K562 (cell line): ENCODE measurements at regions not wholly inside any gene's neighbourhood (a gene's known extent, or its start where the extent isn't known, plus 50 kb on each side); places are given as distances from the start of the nearest gene placed in this dataset.

Experiments
- ATAC-seq: fragments of 200-7000 bp; cut with Tn5 transposase; 3 replicates; pipeline ENCODE4 v1.9.1; 2020; ENCODE audit warnings: moderate library complexity
- BruUV-seq: library from RNA; stranded (reverse); fragments of 400-500 nt; replicated peaks from 2 replicates; lab custom pipeline; 2021; lab: Mats Ljungman, UMichigan
- CTCF ChIA-PET: fragments of 300-600 bp; formaldehyde crosslinking; extraction: SDS; loops from one replicate; lab custom pipeline; 2021; ENCODE audit warnings: low intra/inter-chr PET ratio; lab: Yijun Ruan, JAX
- POLR2A ChIA-PET: fragments of 300-600, 350-650 bp; sonication (Branson Sonifier 250); formaldehyde crosslinking; extraction: SDS; loops from one replicate; lab custom pipeline; 2021; ENCODE audit warnings: antibody characterized with exemption, inconsistent platforms; lab: Yijun Ruan, JAX
- DNase-seq, 4 experiments: peaks; one replicate each; pipeline versions ENCODE4 v3.0.0 to v3.0.0-alpha.2; 2011 to 2018; ENCODE audit warnings: low spot score in 3 of 4, mixed read lengths in 3 of 4; ENCODE audit errors: extremely low read depth in 1 of 4
- FAIRE-seq: peaks from 2 replicates; lab custom pipeline; 2011; peaks lifted over from hg19 to GRCh38; lab: Jason Lieb, UNC
- H2AFZ ChIP-seq: 2 replicates; pipeline ENCODE4 v1.6.0; 2011; ENCODE audit warnings: low read depth, low read length, control low read depth, inconsistent platforms
- H3K27ac ChIP-seq: fragments of 200-600 bp; 3 replicates; pipeline ENCODE4 v1.8.0; 2011; ENCODE audit warnings: low read depth, mild to moderate bottlenecking, control low read depth, inconsistent platforms, low read length, moderate library complexity, mixed read lengths; ENCODE audit errors: extremely low read depth
- H3K27me3 ChIP-seq, 2 experiments: fragments of 300-600 bp in 1 of 2; 2 replicates in 1 of 2; 3 replicates in 1 of 2; pipeline versions ENCODE4 v1.6.0 to v1.8.0; 2011; ENCODE audit warnings: inconsistent platforms in 2 of 2, low read length in 2 of 2, mild to moderate bottlenecking in 1 of 2, mixed read lengths in 1 of 2, moderate library complexity in 1 of 2; ENCODE audit not compliant: control insufficient read depth in 2 of 2, insufficient read depth in 2 of 2
- H3K36me3 ChIP-seq: fragments of 300-600 bp; 3 replicates; pipeline ENCODE4 v1.8.0; 2011; ENCODE audit warnings: mild to moderate bottlenecking, low read length, inconsistent platforms; ENCODE audit not compliant: control insufficient read depth, insufficient read depth
- H3K4me1 ChIP-seq, 2 experiments: fragments of 200-600 bp in 1 of 2; replicated peaks in 1 of 2; 2 replicates in 1 of 2; 3 replicates in 1 of 2; pipeline versions ENCODE4 v1.5.1 to v1.8.0; 2011; ENCODE audit warnings: inconsistent platforms in 2 of 2, low read length in 2 of 2, mild to moderate bottlenecking in 1 of 2, mixed read lengths in 1 of 2, moderate library complexity in 1 of 2; ENCODE audit not compliant: control insufficient read depth in 2 of 2, insufficient read depth in 2 of 2
- H3K4me2 ChIP-seq: 2 replicates; pipeline ENCODE4 v1.6.1; 2011; ENCODE audit warnings: low read length, control low read depth, inconsistent platforms, mixed read lengths; ENCODE audit not compliant: insufficient read depth
- H3K4me3 ChIP-seq: fragments of 200-600 bp; sonication (generic), shearing (Covaris generic); 2 replicates; pipeline ENCODE4 v1.5.1; 2016; ENCODE audit warnings: control low read depth, inconsistent platforms
- H3K79me2 ChIP-seq: fragments of 200-600 bp; 3 replicates; pipeline ENCODE4 v1.8.0; 2011; ENCODE audit warnings: low read length, inconsistent platforms; ENCODE audit not compliant: control insufficient read depth, insufficient read depth
- H3K9ac ChIP-seq, 2 experiments: 2 replicates each; pipeline versions ENCODE4 v1.6.0 to v1.6.1; 2011; ENCODE audit warnings: low read depth in 2 of 2, low read length in 2 of 2, control low read depth in 1 of 2, inconsistent platforms in 1 of 2, mild to moderate bottlenecking in 1 of 2, mixed read lengths in 1 of 2; ENCODE audit not compliant: insufficient read depth in 1 of 2
- H3K9me1 ChIP-seq: one replicate; pipeline ENCODE4 v1.6.0; 2011; ENCODE audit warnings: inconsistent platforms, mild to moderate bottlenecking, low read length, moderate library complexity; ENCODE audit not compliant: control insufficient read depth, insufficient read depth
- H3K9me3 ChIP-seq: replicated peaks from 2 replicates; pipeline ENCODE4 v1.5.1; 2011; ENCODE audit warnings: low read depth, low read length, inconsistent platforms; ENCODE audit not compliant: control insufficient read depth, insufficient read depth
- H4K20me1 ChIP-seq: replicated peaks from 2 replicates; pipeline ENCODE4 v1.6.1; 2011; ENCODE audit warnings: low read length, inconsistent platforms, mixed read lengths; ENCODE audit not compliant: control insufficient read depth, insufficient read depth
- BRF1 ChIP-seq: IDR thresholded peaks from 3 replicates; pipeline ENCODE4 v1.6.1; 2011; ENCODE audit warnings: borderline replicate concordance, mild to moderate bottlenecking; ENCODE audit not compliant: insufficient read length; ENCODE audit errors: extremely low read depth
- KDM1A ChIP-seq, 2 experiments: fragments of 450-650 bp; IDR thresholded peaks; 2 replicates each; pipeline ENCODE4 v1.6.1; 2016; ENCODE audit warnings: mild to moderate bottlenecking in 2 of 2
- MEF2A ChIP-seq: IDR thresholded peaks from 2 replicates; pipeline ENCODE4 v1.6.1; 2011; ENCODE audit warnings: low read depth, mild to moderate bottlenecking, low read length, moderate library complexity; ENCODE audit not compliant: control insufficient read depth
- NCOR1 ChIP-seq: fragments of 450-650 bp; IDR thresholded peaks from 2 replicates; pipeline ENCODE4 v1.6.1; 2016; ENCODE audit warnings: mild to moderate bottlenecking, moderate library complexity
- POLR2B ChIP-seq: fragments of 450-650 bp; IDR thresholded peaks from 2 replicates; pipeline ENCODE4 v1.6.1; 2018; ENCODE audit warnings: low read depth; ENCODE audit not compliant: partially characterized antibody
- RUNX1 ChIP-seq: sonication (generic); IDR thresholded peaks from 2 replicates; pipeline ENCODE4 v1.6.1; 2016; ENCODE audit warnings: antibody characterized with exemption, low read depth
- SMARCA5 ChIP-seq: fragments of 450-650 bp; IDR thresholded peaks from 2 replicates; pipeline ENCODE4 v1.6.1; 2016
- SMARCC2 ChIP-seq: fragments of 450-650 bp; IDR thresholded peaks from 2 replicates; pipeline ENCODE4 v1.6.1; 2017; ENCODE audit warnings: antibody characterized with exemption, moderate library complexity, mild to moderate bottlenecking, low read depth
- U2AF1 ChIP-seq: fragments of 200-400 bp; formaldehyde crosslinking; optimal IDR thresholded peaks from 2 replicates; pipeline ENCODE3; 2017; ENCODE audit warnings: mild to moderate bottlenecking, low read depth, low read length, moderate library complexity
- ZNF184 ChIP-seq: sonication (generic); formaldehyde crosslinking; IDR thresholded peaks from 2 replicates; pipeline ENCODE4 v1.5.0; 2020; ENCODE audit warnings: missing genetic modification reagents
- ZNF232 ChIP-seq: sonication (generic); formaldehyde crosslinking; IDR thresholded peaks from 2 replicates; pipeline ENCODE4 v1.8.0; 2022; ENCODE audit warnings: mild to moderate bottlenecking, missing genetic modification reagents
- ZNF766 ChIP-seq: fragments of 200-800 bp; sonication (Bioruptor generic); conservative IDR thresholded peaks from 2 replicates; pipeline ENCODE4 v1.6.1; 2016; ENCODE audit warnings: missing genetic modification characterization, missing compliant biosample characterization
- WGBS: fragments of 100-300 bp; shearing (Covaris generic); methylation state at CpG from one replicate; pipeline ENCODE4 v1.1.6; 2016; ENCODE audit warnings: low coverage, mixed read lengths; ENCODE audit not compliant: insufficient coverage; ENCODE audit errors: missing lambda C conversion rate; 5-methylcytosine and 5-hydroxymethylcytosine counted together
- in situ Hi-C: fragments of 300-500 bp; cut with MboI; formaldehyde crosslinking; loops from 4 replicates; pipeline ENCODE4 v1.15.0; 2018; ENCODE audit warnings: inconsistent platforms, mixed read lengths
- intact Hi-C: fragments of 100-400 bp; cut with micrococcal nuclease; formaldehyde crosslinking; loops from 2 replicates; pipeline ENCODE4 v1.14.2; 2022
- TF ChIP-seq, protein P1 (sequence below): fragments of 450-650 bp; formaldehyde crosslinking; conservative IDR thresholded peaks from 2 replicates; pipeline ENCODE4 v1.4.0; 2022; ENCODE audit warnings: mild to moderate bottlenecking, missing genetic modification characterization
- TF ChIP-seq, protein P2 (sequence below): fragments of 450-650 bp; IDR thresholded peaks from 2 replicates; pipeline ENCODE4 v1.6.1; 2016; ENCODE audit warnings: missing biosample characterization, missing genetic modification characterization
- TF ChIP-seq, protein P3 (sequence below): fragments of 250-450 bp; sonication (Bioruptor Pico); IDR thresholded peaks from 2 replicates; pipeline ENCODE4 v1.8.0; 2022; ENCODE audit warnings: inconsistent platforms, mild to moderate bottlenecking, moderate library complexity, borderline replicate concordance
- TF ChIP-seq, protein P4 (sequence below): fragments of 250-450 bp; sonication (Bioruptor Pico); IDR thresholded peaks from 2 replicates; pipeline ENCODE4 v1.5.0; 2021
- TF ChIP-seq, protein P5 (sequence below), 3 experiments: IDR thresholded peaks in 2 of 3; conservative IDR thresholded peaks in 1 of 3; 2 replicates each; pipeline ENCODE4 v1.5.1; 2011 to 2012; ENCODE audit warnings: low read length in 3 of 3, mild to moderate bottlenecking in 3 of 3, control low read depth in 2 of 3, improper control_type of control experiment in 1 of 3, inconsistent platforms in 1 of 3, low read depth in 1 of 3, mixed read lengths in 1 of 3, moderate library complexity in 1 of 3; ENCODE audit not compliant: insufficient read depth in 2 of 3

DNA sequence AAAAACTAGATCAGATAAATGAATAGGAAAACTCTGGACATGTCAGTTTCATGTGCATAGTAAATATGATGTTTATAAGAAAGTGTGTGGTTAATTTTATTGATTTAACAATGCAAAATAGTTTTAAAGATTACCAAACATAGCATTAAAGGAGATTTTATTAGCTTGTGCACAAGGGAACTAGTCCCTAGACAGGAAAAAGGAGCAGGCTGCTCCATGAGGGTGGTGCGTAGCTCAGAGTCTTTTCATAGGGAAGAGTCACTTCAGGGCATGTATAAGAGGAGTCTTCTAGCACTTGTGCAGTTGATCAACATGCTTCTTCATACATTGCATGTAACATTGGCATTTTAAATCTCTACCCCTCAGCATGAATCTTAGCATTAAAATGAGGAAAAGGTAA, 835.8 kb downstream of the GRIK2 start:
- intact Hi-C loops (no loop called here), in situ Hi-C loops (no loop called here)
- H3K9me1 ChIP-seq, result no peaks in the 10 kb centered on the region
- no peak overlapping the region for H3K9ac ChIP-seq
- no peak overlapping the region for H3K4me3 ChIP-seq
- no peaks in the 10 kb centered on the region for H4K20me1 ChIP-seq
- no peak for DNase-seq
- no peak for ATAC-seq
- no peaks in the 10 kb centered on the region for H3K79me2 ChIP-seq
- no peak overlapping the region for H3K4me2 ChIP-seq
- H3K27me3 ChIP-seq, result no peaks in the 10 kb centered on the region
- FAIRE-seq, result no peak
- no peaks in the 10 kb centered on the region for H3K9me3 ChIP-seq
- H3K4me1 ChIP-seq, result no peaks in the 10 kb centered on the region
- ChIA-PET CTCF (no interaction called here), POLR2A (no interaction called here)
- no peaks in the 10 kb centered on the region for H3K36me3 ChIP-seq
- TF ChIP-seq SMARCC2, result no peak
- TF ChIP-seq, protein P1, sequence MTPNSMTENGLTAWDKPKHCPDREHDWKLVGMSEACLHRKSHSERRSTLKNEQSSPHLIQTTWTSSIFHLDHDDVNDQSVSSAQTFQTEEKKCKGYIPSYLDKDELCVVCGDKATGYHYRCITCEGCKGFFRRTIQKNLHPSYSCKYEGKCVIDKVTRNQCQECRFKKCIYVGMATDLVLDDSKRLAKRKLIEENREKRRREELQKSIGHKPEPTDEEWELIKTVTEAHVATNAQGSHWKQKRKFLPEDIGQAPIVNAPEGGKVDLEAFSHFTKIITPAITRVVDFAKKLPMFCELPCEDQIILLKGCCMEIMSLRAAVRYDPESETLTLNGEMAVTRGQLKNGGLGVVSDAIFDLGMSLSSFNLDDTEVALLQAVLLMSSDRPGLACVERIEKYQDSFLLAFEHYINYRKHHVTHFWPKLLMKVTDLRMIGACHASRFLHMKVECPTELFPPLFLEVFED (CRISPR knock-in tag), result no peak
- TF ChIP-seq, protein P2, sequence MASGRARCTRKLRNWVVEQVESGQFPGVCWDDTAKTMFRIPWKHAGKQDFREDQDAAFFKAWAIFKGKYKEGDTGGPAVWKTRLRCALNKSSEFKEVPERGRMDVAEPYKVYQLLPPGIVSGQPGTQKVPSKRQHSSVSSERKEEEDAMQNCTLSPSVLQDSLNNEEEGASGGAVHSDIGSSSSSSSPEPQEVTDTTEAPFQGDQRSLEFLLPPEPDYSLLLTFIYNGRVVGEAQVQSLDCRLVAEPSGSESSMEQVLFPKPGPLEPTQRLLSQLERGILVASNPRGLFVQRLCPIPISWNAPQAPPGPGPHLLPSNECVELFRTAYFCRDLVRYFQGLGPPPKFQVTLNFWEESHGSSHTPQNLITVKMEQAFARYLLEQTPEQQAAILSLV (tag), result no peak
- no peak for TF ChIP-seq RUNX1
- TF ChIP-seq NCOR1, result no peak
- TF ChIP-seq, protein P3, sequence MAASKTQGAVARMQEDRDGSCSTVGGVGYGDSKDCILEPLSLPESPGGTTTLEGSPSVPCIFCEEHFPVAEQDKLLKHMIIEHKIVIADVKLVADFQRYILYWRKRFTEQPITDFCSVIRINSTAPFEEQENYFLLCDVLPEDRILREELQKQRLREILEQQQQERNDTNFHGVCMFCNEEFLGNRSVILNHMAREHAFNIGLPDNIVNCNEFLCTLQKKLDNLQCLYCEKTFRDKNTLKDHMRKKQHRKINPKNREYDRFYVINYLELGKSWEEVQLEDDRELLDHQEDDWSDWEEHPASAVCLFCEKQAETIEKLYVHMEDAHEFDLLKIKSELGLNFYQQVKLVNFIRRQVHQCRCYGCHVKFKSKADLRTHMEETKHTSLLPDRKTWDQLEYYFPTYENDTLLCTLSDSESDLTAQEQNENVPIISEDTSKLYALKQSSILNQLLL (CRISPR knock-in tag), result no peak
- TF ChIP-seq SMARCA5, result no peak
- no peak for TF ChIP-seq BRF1
- TF ChIP-seq U2AF1, result no peak
- TF ChIP-seq ZNF184 (CRISPR knock-in tag), result no peak
- no peak for TF ChIP-seq ZNF766
- TF ChIP-seq, protein P4, sequence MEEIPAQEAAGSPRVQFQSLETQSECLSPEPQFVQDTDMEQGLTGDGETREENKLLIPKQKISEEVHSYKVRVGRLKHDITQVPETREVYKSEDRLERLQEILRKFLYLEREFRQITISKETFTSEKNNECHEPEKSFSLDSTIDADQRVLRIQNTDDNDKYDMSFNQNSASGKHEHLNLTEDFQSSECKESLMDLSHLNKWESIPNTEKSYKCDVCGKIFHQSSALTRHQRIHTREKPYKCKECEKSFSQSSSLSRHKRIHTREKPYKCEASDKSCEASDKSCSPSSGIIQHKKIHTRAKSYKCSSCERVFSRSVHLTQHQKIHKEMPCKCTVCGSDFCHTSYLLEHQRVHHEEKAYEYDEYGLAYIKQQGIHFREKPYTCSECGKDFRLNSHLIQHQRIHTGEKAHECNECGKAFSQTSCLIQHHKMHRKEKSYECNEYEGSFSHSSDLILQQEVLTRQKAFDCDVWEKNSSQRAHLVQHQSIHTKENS, result no peak
- TF ChIP-seq KDM1A (IDR thresholded peaks at IDR 0.05), result no peak
- TF ChIP-seq MEF2A, result no peak
- no peak for TF ChIP-seq ZNF232
- no peak for TF ChIP-seq POLR2B
- TF ChIP-seq, protein P5, sequence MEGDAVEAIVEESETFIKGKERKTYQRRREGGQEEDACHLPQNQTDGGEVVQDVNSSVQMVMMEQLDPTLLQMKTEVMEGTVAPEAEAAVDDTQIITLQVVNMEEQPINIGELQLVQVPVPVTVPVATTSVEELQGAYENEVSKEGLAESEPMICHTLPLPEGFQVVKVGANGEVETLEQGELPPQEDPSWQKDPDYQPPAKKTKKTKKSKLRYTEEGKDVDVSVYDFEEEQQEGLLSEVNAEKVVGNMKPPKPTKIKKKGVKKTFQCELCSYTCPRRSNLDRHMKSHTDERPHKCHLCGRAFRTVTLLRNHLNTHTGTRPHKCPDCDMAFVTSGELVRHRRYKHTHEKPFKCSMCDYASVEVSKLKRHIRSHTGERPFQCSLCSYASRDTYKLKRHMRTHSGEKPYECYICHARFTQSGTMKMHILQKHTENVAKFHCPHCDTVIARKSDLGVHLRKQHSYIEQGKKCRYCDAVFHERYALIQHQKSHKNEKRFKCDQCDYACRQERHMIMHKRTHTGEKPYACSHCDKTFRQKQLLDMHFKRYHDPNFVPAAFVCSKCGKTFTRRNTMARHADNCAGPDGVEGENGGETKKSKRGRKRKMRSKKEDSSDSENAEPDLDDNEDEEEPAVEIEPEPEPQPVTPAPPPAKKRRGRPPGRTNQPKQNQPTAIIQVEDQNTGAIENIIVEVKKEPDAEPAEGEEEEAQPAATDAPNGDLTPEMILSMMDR (IDR thresholded peaks at IDR 0.05 in 2 of 3, conservative IDR thresholded peaks at IDR 0.05 in 1 of 3; ENCODE audit: insufficient read depth in 2 of 3, low read depth in 1 of 3, low read length in 3 of 3), result no peak
- TF ChIP-seq, all 486 proteins: peak for 0
- 0% methylated on average over 1 of the region's 1 CpG for WGBS
- Histone ChIP-seq H3K27ac (no peak overlapping the region), H2AFZ (no peak overlapping the region)
- no TSS peak for BruUV-seq
